Calu3 (cell line): ENCODE measurements at regions not wholly inside any gene's neighbourhood (a gene's known extent, or its start where the extent isn't known, plus 50 kb on each side); places are given as distances from the start of the nearest gene placed in this dataset.
A peak's percentile ranks its signal among the peaks of the same experiment; 100 is the strongest.

Experiments
- BruUV-seq: library from RNA; stranded (reverse); fragments of 400-500 nt; replicated peaks from 2 replicates; lab custom pipeline; 2021; lab: Mats Ljungman, UMichigan
- CTCF ChIA-PET: fragments of 300-600 bp; sonication (Branson Sonifier 250); formaldehyde crosslinking; loops from one replicate; lab custom pipeline; 2022; ENCODE audit warnings: antibody characterized with exemption; lab: Charles Lee
- DNase-seq: peaks from one replicate; pipeline ENCODE4 v3.0.0; 2022
- H3K27ac Mint-ChIP-seq: one replicate; pipeline ENCODE4 v1.8.0; 2022; ENCODE audit warnings: mixed read lengths; ENCODE audit not compliant: unreplicated experiment
- H3K27me3 Mint-ChIP-seq: one replicate; pipeline ENCODE4 v1.8.0; 2022; ENCODE audit warnings: mixed read lengths; ENCODE audit not compliant: unreplicated experiment
- H3K36me3 Mint-ChIP-seq: one replicate; pipeline ENCODE4 v1.8.0; 2022; ENCODE audit warnings: mild to moderate bottlenecking, moderate library complexity, mixed read lengths; ENCODE audit not compliant: insufficient read depth, unreplicated experiment
- H3K4me1 Mint-ChIP-seq: one replicate; pipeline ENCODE4 v1.8.0; 2022; ENCODE audit warnings: mild to moderate bottlenecking, low read depth, mixed read lengths; ENCODE audit not compliant: unreplicated experiment
- H3K4me3 Mint-ChIP-seq: one replicate; pipeline ENCODE4 v1.8.0; 2022; ENCODE audit warnings: mild to moderate bottlenecking, low read depth, moderate library complexity, mixed read lengths; ENCODE audit not compliant: unreplicated experiment
- H3K9me3 Mint-ChIP-seq: one replicate; pipeline ENCODE4 v1.8.0; 2022; ENCODE audit warnings: low read depth, mixed read lengths; ENCODE audit not compliant: unreplicated experiment
- CTCF ChIP-seq: fragments of 200-600 bp; IDR thresholded peaks from one replicate; pipeline ENCODE4 v1.8.0; 2022; ENCODE audit warnings: antibody characterized with exemption; ENCODE audit not compliant: unreplicated experiment
- intact Hi-C: fragments of 100-400 bp; cut with micrococcal nuclease; formaldehyde crosslinking; loops from one replicate; pipeline ENCODE4 v1.10.0; 2022; ENCODE audit not compliant: unreplicated experiment

- CTCF ChIA-PET = interaction anchor here (0.7 kb wide), 2 partner anchors 27 to 179 kb away, joined by 5 to 6 read pairs; no protein-coding TSS in a partner anchor
Observed at GRCh38 chr2:224221455-224221913, 180.4 kb downstream of the FAM124B start.

GRCh38 chr2:224220586-224221255 lies 181.2 kb downstream of the FAM124B start:
- no TSS peak for BruUV-seq
- no peak for DNase-seq
- no peak overlapping the region for H3K4me3 Mint-ChIP-seq
- CTCF ChIA-PET = no interaction called here
- peaks cover under 1% of the 10 kb centered on the region for H3K27me3 Mint-ChIP-seq
- peak overlapping the region; percentile 28 for H3K27ac Mint-ChIP-seq
- peaks cover 2% of the 10 kb centered on the region for H3K9me3 Mint-ChIP-seq
- H3K4me1 Mint-ChIP-seq = peaks cover 32% of the 10 kb centered on the region
- intact Hi-C loops = no loop called here
- no peaks in the 10 kb centered on the region for H3K36me3 Mint-ChIP-seq
- TF ChIP-seq CTCF = no peak

More at GRCh38 chr2:224221455-224221913, 180.4 kb downstream of the FAM124B start:
- peaks cover 7% of the 10 kb centered on the region for H3K27me3 Mint-ChIP-seq
- peak; percentile 22 for DNase-seq
- H3K9me3 Mint-ChIP-seq = peaks cover 2% of the 10 kb centered on the region
- intact Hi-C loops = no loop called here
- BruUV-seq = no TSS peak
- no peak overlapping the region for H3K4me3 Mint-ChIP-seq
- peak overlapping the region; percentile 28 for H3K27ac Mint-ChIP-seq
- H3K4me1 Mint-ChIP-seq = peaks cover 29% of the 10 kb centered on the region
- H3K36me3 Mint-ChIP-seq = no peaks in the 10 kb centered on the region
- TF ChIP-seq CTCF = no peak

- intact Hi-C loops = no loop called here
- no peak for DNase-seq
- no TSS peak for BruUV-seq
- no peaks in the 10 kb centered on the region for H3K36me3 Mint-ChIP-seq
- H3K4me3 Mint-ChIP-seq = no peak overlapping the region
- no peak for TF ChIP-seq CTCF
- peaks cover 2% of the 10 kb centered on the region for H3K9me3 Mint-ChIP-seq
- CTCF ChIA-PET = no interaction called here
- H3K27ac Mint-ChIP-seq = no peak overlapping the region
- H3K4me1 Mint-ChIP-seq = peaks cover 37% of the 10 kb centered on the region
- H3K27me3 Mint-ChIP-seq = no peaks in the 10 kb centered on the region
Observed at GRCh38 chr2:224219781-224220180, 180.7 kb upstream of the SERPINE2 start.

- no peak overlapping the region for H3K4me3 Mint-ChIP-seq
- peaks cover 37% of the 10 kb centered on the region for H3K4me1 Mint-ChIP-seq
- CTCF ChIA-PET = no interaction called here
- no peak for DNase-seq
- BruUV-seq = no TSS peak
- no peaks in the 10 kb centered on the region for H3K36me3 Mint-ChIP-seq
- intact Hi-C loops = no loop called here
- peaks cover 2% of the 10 kb centered on the region for H3K9me3 Mint-ChIP-seq
- no peaks in the 10 kb centered on the region for H3K27me3 Mint-ChIP-seq
- no peak for TF ChIP-seq CTCF
- H3K27ac Mint-ChIP-seq = no peak overlapping the region
Observed at GRCh38 chr2:224217962-224218347, 178.9 kb upstream of the SERPINE2 start.
